ENCODE measurements at regions not wholly inside any gene's neighbourhood (a gene's known extent, or its start where the extent isn't known, plus 50 kb on each side); places are given as distances from the start of the nearest gene placed in this dataset.

DNA sequence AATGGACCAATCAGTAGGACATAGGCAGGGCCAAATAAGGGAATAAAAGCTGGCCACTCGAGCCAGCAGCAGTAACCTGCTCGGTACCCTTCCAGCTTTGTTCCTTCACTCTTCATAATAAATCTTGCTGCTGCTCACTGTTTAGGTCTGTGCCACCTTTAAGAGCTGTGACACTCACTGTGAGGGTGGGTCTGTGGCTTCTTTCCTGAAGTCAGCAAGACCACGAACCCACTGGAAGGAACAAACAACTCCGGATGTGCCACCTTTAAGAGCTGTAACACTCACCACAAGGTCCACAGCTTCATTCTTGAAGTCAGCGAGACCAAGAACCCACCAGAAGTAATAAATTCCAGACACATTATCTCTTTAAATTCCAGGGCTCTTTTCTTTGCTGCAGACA lies 1922.3 kb upstream of the PCDH20 start:
- no peak overlapping the region for H2AFZ ChIP-seq (ENCODE audit: low read depth, low read length)
- FAIRE-seq, result no peak
- DNase-seq (ENCODE audit: low read depth), result no peak
- H3K4me3 ChIP-seq (ENCODE audit: insufficient read depth, low read depth, low read length), result no peak overlapping the region
- Mint-ChIP-seq H3K36me3 (ENCODE audit: low read depth, unreplicated experiment) (no peaks in the 10 kb centered on the region), H3K27me3 (ENCODE audit: low read depth, unreplicated experiment) (no peaks in the 10 kb centered on the region), H3K4me1 (ENCODE audit: low read depth, unreplicated experiment) (no peaks in the 10 kb centered on the region), H3K4me3 (ENCODE audit: unreplicated experiment) (no peak overlapping the region), H3K9me3 (ENCODE audit: unreplicated experiment) (no peaks in the 10 kb centered on the region), H3K27ac (ENCODE audit: unreplicated experiment) (no peak overlapping the region)
- no peak overlapping the region for H3K27ac ChIP-seq (ENCODE audit: low read depth, low read length)
- no peaks in the 10 kb centered on the region for H3K36me3 ChIP-seq (ENCODE audit: insufficient read depth, low read length)
- H3K4me2 ChIP-seq (ENCODE audit: low read length), result no peak overlapping the region
- H3K79me2 ChIP-seq (ENCODE audit: insufficient read depth, low read length), result no peaks in the 10 kb centered on the region
- no peaks in the 10 kb centered on the region for H3K9me3 ChIP-seq (ENCODE audit: insufficient read depth, low read depth, low read length)
- H3K9ac ChIP-seq (ENCODE audit: low read length), result no peak overlapping the region
- TF ChIP-seq, protein P1, sequence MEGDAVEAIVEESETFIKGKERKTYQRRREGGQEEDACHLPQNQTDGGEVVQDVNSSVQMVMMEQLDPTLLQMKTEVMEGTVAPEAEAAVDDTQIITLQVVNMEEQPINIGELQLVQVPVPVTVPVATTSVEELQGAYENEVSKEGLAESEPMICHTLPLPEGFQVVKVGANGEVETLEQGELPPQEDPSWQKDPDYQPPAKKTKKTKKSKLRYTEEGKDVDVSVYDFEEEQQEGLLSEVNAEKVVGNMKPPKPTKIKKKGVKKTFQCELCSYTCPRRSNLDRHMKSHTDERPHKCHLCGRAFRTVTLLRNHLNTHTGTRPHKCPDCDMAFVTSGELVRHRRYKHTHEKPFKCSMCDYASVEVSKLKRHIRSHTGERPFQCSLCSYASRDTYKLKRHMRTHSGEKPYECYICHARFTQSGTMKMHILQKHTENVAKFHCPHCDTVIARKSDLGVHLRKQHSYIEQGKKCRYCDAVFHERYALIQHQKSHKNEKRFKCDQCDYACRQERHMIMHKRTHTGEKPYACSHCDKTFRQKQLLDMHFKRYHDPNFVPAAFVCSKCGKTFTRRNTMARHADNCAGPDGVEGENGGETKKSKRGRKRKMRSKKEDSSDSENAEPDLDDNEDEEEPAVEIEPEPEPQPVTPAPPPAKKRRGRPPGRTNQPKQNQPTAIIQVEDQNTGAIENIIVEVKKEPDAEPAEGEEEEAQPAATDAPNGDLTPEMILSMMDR (IDR thresholded peaks at IDR 0.05; ENCODE audit: insufficient read depth, low read depth, low read length), result no peak
- TF ChIP-seq EZH2 (IDR thresholded peaks at IDR 0.05; ENCODE audit: insufficient read depth, low read length), result no peak
- no peaks in the 10 kb centered on the region for H3K4me1 ChIP-seq (ENCODE audit: insufficient read depth, low read length)
- no peaks in the 10 kb centered on the region for H3K27me3 ChIP-seq (ENCODE audit: insufficient read depth, low read length)
- no peaks in the 10 kb centered on the region for H4K20me1 ChIP-seq (ENCODE audit: insufficient read depth, low read length)

DNA sequence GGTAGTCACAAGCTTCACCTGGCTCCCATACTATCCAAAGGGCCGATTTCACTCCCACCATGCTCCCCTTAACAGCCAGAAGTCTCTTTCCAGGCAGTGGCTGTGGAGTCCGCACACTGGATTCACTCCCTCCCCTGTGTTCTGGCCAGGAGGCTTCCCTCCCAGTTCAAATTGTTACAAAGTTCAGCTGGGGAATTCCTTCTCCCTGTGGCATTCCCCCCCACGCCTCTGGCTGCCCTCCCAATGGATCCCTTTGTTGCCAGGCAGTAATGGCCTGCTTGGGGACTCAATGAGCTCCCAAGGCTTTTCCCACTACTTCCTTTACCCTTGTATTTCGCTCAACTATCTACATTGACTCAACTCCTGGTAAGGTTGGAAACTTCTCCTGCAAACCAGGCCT lies 1921.4 kb upstream of the PCDH20 start:
- Histone ChIP-seq H3K4me3 (ENCODE audit: insufficient read depth, low read depth, low read length) (no peak overlapping the region), H3K27ac (ENCODE audit: low read depth, low read length) (no peak overlapping the region), H2AFZ (ENCODE audit: low read depth, low read length) (no peak overlapping the region), H3K79me2 (ENCODE audit: insufficient read depth, low read length) (no peaks in the 10 kb centered on the region), H3K27me3 (ENCODE audit: insufficient read depth, low read length) (no peaks in the 10 kb centered on the region), H3K36me3 (ENCODE audit: insufficient read depth, low read length) (no peaks in the 10 kb centered on the region), H4K20me1 (ENCODE audit: insufficient read depth, low read length) (no peaks in the 10 kb centered on the region), H3K9ac (ENCODE audit: low read length) (no peak overlapping the region), H3K4me2 (ENCODE audit: low read length) (no peak overlapping the region), H3K4me1 (ENCODE audit: insufficient read depth, low read length) (no peaks in the 10 kb centered on the region), H3K9me3 (ENCODE audit: insufficient read depth, low read depth, low read length) (no peaks in the 10 kb centered on the region)
- no peak for DNase-seq (ENCODE audit: low read depth)
- Mint-ChIP-seq H3K4me1 (ENCODE audit: low read depth, unreplicated experiment) (no peaks in the 10 kb centered on the region), H3K27ac (ENCODE audit: unreplicated experiment) (no peak overlapping the region), H3K27me3 (ENCODE audit: low read depth, unreplicated experiment) (no peaks in the 10 kb centered on the region), H3K4me3 (ENCODE audit: unreplicated experiment) (no peak overlapping the region), H3K36me3 (ENCODE audit: low read depth, unreplicated experiment) (no peaks in the 10 kb centered on the region), H3K9me3 (ENCODE audit: unreplicated experiment) (no peaks in the 10 kb centered on the region)
- FAIRE-seq, result no peak
- TF ChIP-seq EZH2 (IDR thresholded peaks at IDR 0.05; ENCODE audit: insufficient read depth, low read length), result no peak
- TF ChIP-seq, protein P1 (IDR thresholded peaks at IDR 0.05; ENCODE audit: insufficient read depth, low read depth, low read length), result no peak

DNA sequence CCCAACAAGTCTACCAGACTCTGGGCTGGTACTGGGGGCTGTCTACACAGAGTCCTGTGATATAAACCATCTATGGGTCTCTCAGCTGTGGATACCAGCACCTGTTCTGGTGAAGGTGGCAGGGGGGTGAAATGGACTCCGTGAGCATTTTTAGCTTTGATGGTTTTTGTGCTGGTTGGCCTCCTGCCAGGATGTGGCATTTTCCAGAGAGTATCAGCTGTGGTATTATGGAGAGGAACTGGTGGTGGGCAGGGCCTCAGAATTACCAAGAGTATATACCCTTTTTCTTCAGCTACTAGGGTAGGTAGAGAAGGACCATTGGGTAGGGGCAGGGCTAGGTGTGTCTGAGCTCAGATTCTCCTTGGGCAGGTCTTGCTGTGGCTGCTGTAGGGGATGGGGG lies 1920.9 kb upstream of the PCDH20 start:
- H3K9ac ChIP-seq (ENCODE audit: low read length), result no peak overlapping the region
- no peaks in the 10 kb centered on the region for H3K4me1 Mint-ChIP-seq (ENCODE audit: low read depth, unreplicated experiment)
- FAIRE-seq (no peak), DNase-seq (ENCODE audit: low read depth) (no peak)
- no peak for TF ChIP-seq EZH2 (IDR thresholded peaks at IDR 0.05; ENCODE audit: insufficient read depth, low read length)
- TF ChIP-seq, protein P1 (IDR thresholded peaks at IDR 0.05; ENCODE audit: insufficient read depth, low read depth, low read length), result no peak
- H3K27me3 Mint-ChIP-seq (ENCODE audit: low read depth, unreplicated experiment), result no peaks in the 10 kb centered on the region
- no peak overlapping the region for H3K27ac Mint-ChIP-seq (ENCODE audit: unreplicated experiment)
- H3K4me1 ChIP-seq (ENCODE audit: insufficient read depth, low read length), result no peaks in the 10 kb centered on the region
- no peaks in the 10 kb centered on the region for H3K9me3 ChIP-seq (ENCODE audit: insufficient read depth, low read depth, low read length)
- no peak overlapping the region for H3K27ac ChIP-seq (ENCODE audit: low read depth, low read length)
- H3K36me3 ChIP-seq (ENCODE audit: insufficient read depth, low read length), result no peaks in the 10 kb centered on the region
- H4K20me1 ChIP-seq (ENCODE audit: insufficient read depth, low read length), result no peaks in the 10 kb centered on the region
- H3K4me3 ChIP-seq (ENCODE audit: insufficient read depth, low read depth, low read length), result no peak overlapping the region
- H3K36me3 Mint-ChIP-seq (ENCODE audit: low read depth, unreplicated experiment), result no peaks in the 10 kb centered on the region
- no peaks in the 10 kb centered on the region for H3K9me3 Mint-ChIP-seq (ENCODE audit: unreplicated experiment)
- no peak overlapping the region for H3K4me2 ChIP-seq (ENCODE audit: low read length)
- H3K4me3 Mint-ChIP-seq (ENCODE audit: unreplicated experiment), result no peak overlapping the region
- no peaks in the 10 kb centered on the region for H3K79me2 ChIP-seq (ENCODE audit: insufficient read depth, low read length)
- no peaks in the 10 kb centered on the region for H3K27me3 ChIP-seq (ENCODE audit: insufficient read depth, low read length)
- H2AFZ ChIP-seq (ENCODE audit: low read depth, low read length), result no peak overlapping the region

Measured in astrocyte (in vitro differentiated cells and primary cell).